SU-DHL-6 (cell line): ENCODE measurements at regions not wholly inside any gene's neighbourhood (a gene's known extent, or its start where the extent isn't known, plus 50 kb on each side); places are given as distances from the start of the nearest gene placed in this dataset.

Experiments used
- CTCF ChIP-seq: fragments of 200-600 bp; sonication (generic); IDR thresholded peaks from one replicate; pipeline ENCODE4 v1.5.1; 2017; ENCODE audit warnings: antibody characterized with exemption, mild to moderate bottlenecking, low read length, moderate library complexity; ENCODE audit not compliant: insufficient read depth, poor library complexity, severe bottlenecking
- EZH2phosphoT487 ChIP-seq: fragments of 200-600 bp; sonication (generic), shearing (Covaris generic); conservative IDR thresholded peaks from 2 replicates; pipeline ENCODE4 v1.6.1; 2018; ENCODE audit warnings: mild to moderate bottlenecking, antibody characterized with exemption, low read length, moderate library complexity, mixed read lengths

GRCh38 chr2:144695657-144696056 is 175.7 kb upstream of the ZEB2 start:
- TF ChIP-seq EZH2phosphoT487 = no peak
- no peak for TF ChIP-seq CTCF
